MM.1S (cell line): ENCODE measurements at regions not wholly inside any gene's neighbourhood (a gene's known extent, or its start where the extent isn't known, plus 50 kb on each side); places are given as distances from the start of the nearest gene placed in this dataset.

Experiments
- DNase-seq: peaks from one replicate; pipeline ENCODE4 v3.0.0-alpha.2; 2015
- H2AFZ ChIP-seq: fragments of 300-600 bp; sonication (generic); 2 replicates; pipeline ENCODE4 v1.6.0; 2016; ENCODE audit warnings: antibody characterized with exemption, low read length
- H3F3A ChIP-seq: fragments of 300-600 bp; sonication (generic); 2 replicates; pipeline ENCODE4 v1.6.1; 2016; ENCODE audit warnings: mild to moderate bottlenecking, antibody characterized with exemption, low read length, moderate library complexity, mixed read lengths; ENCODE audit not compliant: insufficient read depth
- H3K27ac ChIP-seq: fragments of 300-600 bp; sonication (generic); 2 replicates; pipeline ENCODE4 v1.5.1; 2016; ENCODE audit warnings: mild to moderate bottlenecking, low read length
- H3K27me3 ChIP-seq: fragments of 300-600 bp; sonication (generic); replicated peaks from 2 replicates; pipeline ENCODE4 v1.6.0; 2016; ENCODE audit warnings: low read length; ENCODE audit not compliant: insufficient read depth
- H3K36me3 ChIP-seq: fragments of 300-600 bp; sonication (generic); replicated peaks from 2 replicates; pipeline ENCODE4 v1.6.1; 2016; ENCODE audit warnings: mild to moderate bottlenecking, low read length, mixed read lengths; ENCODE audit not compliant: insufficient read depth
- H3K4me1 ChIP-seq: fragments of 300-600 bp; sonication (generic); 2 replicates; pipeline ENCODE4 v1.6.1; 2016; ENCODE audit warnings: low read length, mixed read lengths
- H3K4me2 ChIP-seq: fragments of 300-600 bp; sonication (generic); 2 replicates; pipeline ENCODE4 v1.6.0; 2016; ENCODE audit warnings: low read depth, low read length
- H3K4me3 ChIP-seq: fragments of 300-600 bp; sonication (generic); 2 replicates; pipeline ENCODE4 v1.5.1; 2016; ENCODE audit warnings: low read length, mixed read lengths
- H3K79me2 ChIP-seq: fragments of 300-600 bp; sonication (generic); 2 replicates; pipeline ENCODE4 v1.6.1; 2016; ENCODE audit warnings: mixed run types, low read length, mixed read lengths
- H3K9ac ChIP-seq: fragments of 300-600 bp; sonication (generic); 2 replicates; pipeline ENCODE4 v1.6.1; 2016; ENCODE audit warnings: low read length, mixed read lengths
- H3K9me2 ChIP-seq: fragments of 300-600 bp; sonication (generic); replicated peaks from 2 replicates; pipeline ENCODE4 v1.6.1; 2016; ENCODE audit warnings: mild to moderate bottlenecking, low read length, mixed read lengths; ENCODE audit not compliant: insufficient read depth
- H3K9me3 ChIP-seq: fragments of 300-600 bp; sonication (generic); replicated peaks from 2 replicates; pipeline ENCODE4 v1.6.1; 2016; ENCODE audit warnings: mild to moderate bottlenecking, low read length, mixed read lengths; ENCODE audit not compliant: insufficient read depth
- H4K20me1 ChIP-seq: fragments of 300-600 bp; sonication (generic); 2 replicates; pipeline ENCODE4 v1.6.1; 2016; ENCODE audit warnings: mild to moderate bottlenecking, low read length, moderate library complexity, mixed read lengths; ENCODE audit not compliant: insufficient read depth
- CTCF ChIP-seq: fragments of 300-600 bp; sonication (generic); IDR thresholded peaks from 2 replicates; pipeline ENCODE4 v1.5.1; 2016; ENCODE audit warnings: antibody characterized with exemption, low read length, mixed read lengths
- EZH2 ChIP-seq: fragments of 300-600 bp; sonication (generic); optimal IDR thresholded peaks from 2 replicates; pipeline ENCODE3; 2017; ENCODE audit warnings: low read depth, mild to moderate bottlenecking, antibody characterized with exemption, low read length, mixed read lengths
- EZH2phosphoT487 ChIP-seq: fragments of 300-600 bp; sonication (generic); IDR thresholded peaks from 2 replicates; pipeline ENCODE4 v1.6.1; 2018; ENCODE audit warnings: antibody characterized with exemption, low read length

GRCh38 chr2:54053830-54054229 lies 61.6 kb upstream of the ACYP2 start:
- Histone ChIP-seq H3K9me3 (no peaks in the 10 kb centered on the region), H3K4me3 (peak overlapping the region; percentile 15; the same call in 1 of the 2 replicates), H3K79me2 (no peaks in the 10 kb centered on the region), H3K9me2 (no peaks in the 10 kb centered on the region), H3K4me2 (peak overlapping the region; percentile 60), H3K9ac (peak overlapping the region; percentile 12; the same call in 1 of the 2 replicates), H4K20me1 (no peaks in the 10 kb centered on the region), H3K27me3 (no peaks in the 10 kb centered on the region), H3K4me1 (peaks cover 28% of the 10 kb centered on the region), H2AFZ (peak overlapping the region; percentile 38), H3K27ac (peak overlapping the region; percentile 74), H3F3A (peaks cover 33% of the 10 kb centered on the region), H3K36me3 (no peaks in the 10 kb centered on the region)
- TF ChIP-seq CTCF = no peak
- no peak for TF ChIP-seq EZH2phosphoT487
- TF ChIP-seq EZH2 = no peak
- DNase-seq = peak; percentile 33

- no peaks in the 10 kb centered on the region for H3K9me3 ChIP-seq
- peak; percentile 50 for DNase-seq
- peak overlapping the region; percentile 60 for H3K4me2 ChIP-seq
Measured at GRCh38 chr2:54052825-54053718, 62.3 kb upstream of the ACYP2 start.

DNA sequence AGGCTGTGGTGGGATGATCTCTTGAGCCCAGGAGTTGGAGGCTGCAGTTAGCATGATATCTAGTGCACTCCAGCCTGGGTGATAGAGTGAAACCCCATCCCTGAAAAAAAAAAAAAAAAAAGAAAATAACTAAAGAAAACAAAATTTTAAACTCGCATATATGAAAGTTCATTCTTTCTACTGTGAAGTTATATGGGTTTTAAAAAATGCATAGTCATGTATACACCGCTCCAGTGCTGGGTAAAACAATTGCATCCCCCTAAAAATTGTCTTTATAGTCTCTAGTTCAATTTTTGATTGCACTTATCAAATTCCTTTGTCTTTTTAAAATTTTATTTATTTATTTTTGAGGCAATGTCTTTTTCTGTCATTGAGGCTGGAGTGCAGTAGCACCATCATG lies 65.0 kb upstream of the ACYP2 start:
- Histone ChIP-seq H3K4me1 (peaks cover 28% of the 10 kb centered on the region), H3K4me3 (no peak overlapping the region)

More at GRCh38 chr2:54052825-54053718, 62.3 kb upstream of the ACYP2 start:
- TF ChIP-seq CTCF = peak; percentile 60
- no peak for TF ChIP-seq EZH2phosphoT487
- no peak for TF ChIP-seq EZH2
- Histone ChIP-seq H3K4me3 (no peak overlapping the region), H3K36me3 (no peaks in the 10 kb centered on the region), H3K9ac (peak overlapping the region; percentile 12; the same call in 1 of the 2 replicates), H4K20me1 (no peaks in the 10 kb centered on the region), H3K9me2 (no peaks in the 10 kb centered on the region), H2AFZ (peak overlapping the region; percentile 38), H3K4me1 (peaks cover 28% of the 10 kb centered on the region), H3K27me3 (no peaks in the 10 kb centered on the region), H3F3A (peaks cover 33% of the 10 kb centered on the region), H3K79me2 (no peaks in the 10 kb centered on the region), H3K27ac (peak overlapping the region; percentile 74)

More for the DNA sequence above, 65.0 kb upstream of the ACYP2 start:
- no peak for TF ChIP-seq CTCF
- TF ChIP-seq EZH2 = no peak
- no peak for TF ChIP-seq EZH2phosphoT487
- Histone ChIP-seq H3K36me3 (no peaks in the 10 kb centered on the region), H3K79me2 (no peaks in the 10 kb centered on the region), H3K9me2 (no peaks in the 10 kb centered on the region), H3K9me3 (no peaks in the 10 kb centered on the region), H3K27ac (no peak overlapping the region), H3K9ac (no peak overlapping the region), H3F3A (peaks cover 32% of the 10 kb centered on the region), H3K27me3 (no peaks in the 10 kb centered on the region), H3K4me2 (no peak overlapping the region), H4K20me1 (no peaks in the 10 kb centered on the region), H2AFZ (no peak overlapping the region)
- DNase-seq = no peak
